Breast epithelium (tissue), 4 donors: ENCODE measurements at regions not wholly inside any gene's neighbourhood (a gene's known extent, or its start where the extent isn't known, plus 50 kb on each side); places are given as distances from the start of the nearest gene placed in this dataset.

Source experiments
- DNase-seq, 2 donors: peaks; one replicate each; pipeline ENCODE4 v3.0.0-alpha.2; 2019; ENCODE audit warnings: low spot score in 2 of 2
- H3K27ac ChIP-seq, 2 donors: fragments of 200-600 bp; sonication (generic) in 1 of 2; one replicate each; pipeline ENCODE4 v1.5.1; 2016 to 2019; ENCODE audit warnings: mild to moderate bottlenecking in 1 of 2
- H3K27me3 ChIP-seq, 2 donors: fragments of 200-600 bp; sonication (generic) in 1 of 2; one replicate each; pipeline versions ENCODE4 v1.5.1 to v1.6.0; 2017 to 2019; ENCODE audit warnings: control low read depth in 1 of 2, mild to moderate bottlenecking in 1 of 2
- H3K36me3 ChIP-seq: fragments of 200-600 bp; one replicate; pipeline ENCODE4 v1.5.1; 2019
- H3K4me1 ChIP-seq, 2 donors: fragments of 200-600 bp; sonication (generic); one replicate each; pipeline ENCODE4 v1.5.1; 2016 to 2019; ENCODE audit warnings: control low read depth in 1 of 2
- H3K4me3 ChIP-seq, 3 donors: fragments of 200-600 bp; sonication (generic); 1 replicate in 2 of 3; 2 replicates in 1 of 3; pipeline ENCODE4 v1.5.1; 2016 to 2019; ENCODE audit warnings: mild to moderate bottlenecking in 3 of 3, moderate library complexity in 2 of 3
- H3K9me3 ChIP-seq, 2 donors: fragments of 200-600 bp; sonication (generic) in 1 of 2; one replicate each; pipeline ENCODE4 v1.5.1; 2016 to 2019; ENCODE audit warnings: control low read depth in 1 of 2
- CTCF ChIP-seq, 3 donors: fragments of 450-650 bp; IDR thresholded peaks; one replicate each; pipeline ENCODE4 v1.5.1; 2016 to 2017; ENCODE audit warnings: antibody characterized with exemption in 3 of 3, mild to moderate bottlenecking in 3 of 3, moderate library complexity in 3 of 3
- POLR2A ChIP-seq: fragments of 450-650 bp; IDR thresholded peaks from one replicate; pipeline ENCODE4 v1.6.1; 2016; ENCODE audit warnings: antibody characterized with exemption, mild to moderate bottlenecking, moderate library complexity
- POLR2AphosphoS5 ChIP-seq, 3 donors: sonication (generic); formaldehyde crosslinking; IDR thresholded peaks; one replicate each; pipeline ENCODE4 v1.6.1; 2017; ENCODE audit warnings: antibody characterized with exemption in 3 of 3
- intact Hi-C: fragments of 100-400 bp; cut with DNase I; formaldehyde crosslinking; loops from one replicate; pipeline ENCODE4 v1.15.1; 2023; ENCODE audit warnings: low total_unique reads

- intact Hi-C loops = no loop called here
- H3K9me3 ChIP-seq = no peaks in the 10 kb centered on the region
- H3K4me1 ChIP-seq = no peaks in the 10 kb centered on the region
- no peak overlapping the region for H3K4me3 ChIP-seq
- no peak overlapping the region for H3K27ac ChIP-seq
- DNase-seq = no peak
- H3K36me3 ChIP-seq = no peaks in the 10 kb centered on the region
- H3K27me3 ChIP-seq = no peaks in the 10 kb centered on the region
- TF ChIP-seq POLR2AphosphoS5 (IDR thresholded peaks at IDR 0.05) (no peak), CTCF (IDR thresholded peaks at IDR 0.05) (no peak), POLR2A (no peak)
These were observed 148.2 kb downstream of the ATP23 start for GRCh38 chr12:58089588-58089987.

GRCh38 chr12:58090685-58091084 is 149.3 kb downstream of the ATP23 start:
- TF ChIP-seq POLR2A (no peak), POLR2AphosphoS5 (IDR thresholded peaks at IDR 0.05) (no peak), CTCF (IDR thresholded peaks at IDR 0.05) (no peak)
- H3K9me3 ChIP-seq = no peaks in the 10 kb centered on the region
- no peak overlapping the region for H3K4me3 ChIP-seq
- H3K4me1 ChIP-seq = no peaks in the 10 kb centered on the region
- no peaks in the 10 kb centered on the region for H3K36me3 ChIP-seq
- no peaks in the 10 kb centered on the region for H3K27me3 ChIP-seq
- H3K27ac ChIP-seq = no peak overlapping the region
- intact Hi-C loops = no loop called here
- no peak for DNase-seq

- Histone ChIP-seq H3K27me3 (no peaks in the 10 kb centered on the region), H3K4me3 (no peak overlapping the region), H3K4me1 (no peaks in the 10 kb centered on the region), H3K36me3 (no peaks in the 10 kb centered on the region), H3K27ac (no peak overlapping the region), H3K9me3 (no peaks in the 10 kb centered on the region)
- no peak for DNase-seq
- TF ChIP-seq POLR2AphosphoS5 (IDR thresholded peaks at IDR 0.05) (no peak), POLR2A (no peak), CTCF (IDR thresholded peaks at IDR 0.05) (no peak)
- intact Hi-C loops = no loop called here
These were observed 153.6 kb downstream of the ATP23 start for GRCh38 chr12:58095002-58095401.

- H3K36me3 ChIP-seq = no peaks in the 10 kb centered on the region
- no peaks in the 10 kb centered on the region for H3K4me1 ChIP-seq
- H3K27me3 ChIP-seq = no peaks in the 10 kb centered on the region
- intact Hi-C loops = no loop called here
- H3K27ac ChIP-seq = no peak overlapping the region
- no peak for DNase-seq
- no peak overlapping the region for H3K4me3 ChIP-seq
- TF ChIP-seq CTCF (IDR thresholded peaks at IDR 0.05) (no peak), POLR2AphosphoS5 (IDR thresholded peaks at IDR 0.05) (no peak), POLR2A (no peak)
- H3K9me3 ChIP-seq = peaks cover 0 to 5% of the 10 kb centered on the region in 2 donors
These were observed 156.4 kb downstream of the ATP23 start for GRCh38 chr12:58097741-58098140.

- intact Hi-C loops = no loop called here
- no peak for DNase-seq
- TF ChIP-seq CTCF (IDR thresholded peaks at IDR 0.05) = no peak
- TF ChIP-seq POLR2AphosphoS5 (IDR thresholded peaks at IDR 0.05) = no peak
- TF ChIP-seq POLR2A = no peak
- H3K36me3 ChIP-seq = no peaks in the 10 kb centered on the region
- H3K27ac ChIP-seq = no peak overlapping the region
- no peaks in the 10 kb centered on the region for H3K27me3 ChIP-seq
- no peak overlapping the region for H3K4me3 ChIP-seq
- peaks cover 0 to 5% of the 10 kb centered on the region in 2 donors for H3K9me3 ChIP-seq
- H3K4me1 ChIP-seq = no peaks in the 10 kb centered on the region
These were observed 158.1 kb downstream of the ATP23 start for GRCh38 chr12:58099476-58099875.
